Activated T-cell treated with anti-CD3 and anti-CD28 coated beads, Interleukin-2, amount 50 U/mL, for 48 hours (primary cell): ENCODE measurements at regions not wholly inside any gene's neighbourhood (a gene's known extent, or its start where the extent isn't known, plus 50 kb on each side); places are given as distances from the start of the nearest gene placed in this dataset.

Experiments used
- DNase-seq, 2 experiments: peaks; one replicate each; pipeline ENCODE4 v3.0.0-alpha.2; 2020

DNA sequence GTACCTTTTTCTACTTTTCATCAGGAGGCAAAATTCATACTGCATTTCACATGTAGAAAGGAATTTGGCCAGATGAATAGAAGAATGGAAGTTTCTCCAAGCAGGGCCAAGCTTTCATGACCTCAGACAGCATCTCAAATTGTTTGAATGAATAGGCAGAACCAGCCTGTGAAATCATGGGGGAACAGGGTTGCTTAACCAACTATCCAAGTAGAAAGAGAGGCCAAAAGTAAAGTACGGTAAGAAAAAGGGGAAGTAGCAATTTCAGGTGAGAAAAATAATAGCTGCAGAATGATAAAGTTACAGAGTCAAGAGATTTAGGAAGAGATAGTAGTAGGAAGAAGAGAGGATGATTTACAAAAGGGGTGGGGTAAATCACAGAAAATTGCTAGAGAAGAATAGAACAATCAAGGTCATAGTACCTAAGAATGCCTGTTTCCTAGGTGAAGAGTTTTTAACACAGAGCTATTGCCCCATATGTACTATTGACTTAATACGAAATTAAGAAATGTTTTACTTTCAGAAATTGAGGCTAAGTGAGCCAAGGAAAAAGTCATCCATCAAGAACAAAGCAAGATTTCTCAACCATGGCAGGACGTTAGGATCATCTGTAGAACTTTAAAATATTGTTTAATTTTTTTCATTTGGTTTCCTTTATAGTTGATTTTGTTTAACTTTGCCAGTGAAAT is 177.1 kb upstream of the TET2 start:
- DNase-seq: no peak

- DNase-seq: no peak
These were observed 175.2 kb upstream of the TET2 start for GRCh38 chr4:104971462-104971861.

DNA sequence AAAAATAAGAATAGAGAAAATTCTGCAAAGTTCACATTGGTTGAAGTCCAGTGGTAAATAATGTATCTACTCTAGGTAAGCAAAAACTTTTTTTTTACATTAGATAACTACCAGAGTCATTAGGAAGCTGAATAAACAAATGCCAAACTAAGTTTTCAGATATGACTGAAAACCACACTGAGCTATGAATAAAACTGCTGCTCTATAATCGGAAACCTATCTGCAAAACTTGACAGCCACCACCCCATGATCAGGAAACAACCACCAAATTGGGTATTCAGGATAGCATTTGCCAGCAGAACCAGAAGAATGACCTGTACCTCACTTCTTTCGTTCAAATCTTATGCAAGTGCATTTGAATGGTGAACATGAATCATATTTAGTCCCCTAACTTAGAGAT is 173.0 kb upstream of the TET2 start:
- DNase-seq: no peak

- DNase-seq: no peak
These were observed 171.1 kb upstream of the TET2 start for GRCh38 chr4:104975617-104976016.

DNA sequence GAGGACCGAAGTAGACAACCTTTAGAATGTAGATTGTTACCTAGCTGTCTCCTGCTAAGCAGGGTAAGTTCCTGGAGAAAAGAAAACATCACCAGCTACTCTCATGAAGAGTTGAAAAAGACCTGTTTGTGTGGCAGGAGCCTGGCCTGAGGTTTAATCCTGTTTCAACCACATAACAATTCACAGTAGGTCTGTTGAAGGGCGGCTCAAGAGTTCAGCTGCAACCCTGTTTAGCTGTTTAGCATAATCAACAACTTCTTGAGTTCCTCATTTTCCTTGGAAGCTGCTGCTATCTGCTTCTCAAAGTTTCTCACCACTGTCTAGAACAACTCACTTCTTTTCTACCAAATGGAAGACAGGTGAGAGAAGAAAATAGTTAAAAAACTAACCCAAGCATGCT is 170.4 kb upstream of the TET2 start:
- no peak for DNase-seq

- no peak for DNase-seq
These were observed 167.5 kb upstream of the TET2 start for GRCh38 chr4:104979083-104979760.

GRCh38 chr4:104983615-104984179 is 163.0 kb upstream of the TET2 start:
- DNase-seq: no peak

DNA sequence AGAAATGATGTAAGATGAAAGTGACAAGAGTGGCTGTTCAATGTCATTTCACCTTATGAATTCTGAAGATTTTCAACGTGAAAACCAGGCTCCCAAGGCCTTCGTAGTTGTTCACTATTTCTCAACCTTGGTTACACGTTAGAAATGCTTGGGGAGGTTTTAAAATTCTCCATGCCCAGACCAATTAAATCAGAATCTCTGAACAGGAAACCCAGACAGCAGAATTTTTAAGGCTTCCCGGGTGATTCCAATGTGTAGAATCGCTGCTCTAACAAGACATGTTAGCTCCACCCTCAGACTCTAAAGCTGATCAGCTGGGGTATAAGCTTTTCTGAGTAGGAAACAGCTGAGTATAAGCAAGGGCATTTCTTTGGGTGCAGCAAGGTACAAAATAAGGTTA is 160.4 kb upstream of the TET2 start:
- no peak for DNase-seq

- DNase-seq: no peak
These were observed 157.3 kb upstream of the TET2 start for GRCh38 chr4:104989371-104989770.

DNA sequence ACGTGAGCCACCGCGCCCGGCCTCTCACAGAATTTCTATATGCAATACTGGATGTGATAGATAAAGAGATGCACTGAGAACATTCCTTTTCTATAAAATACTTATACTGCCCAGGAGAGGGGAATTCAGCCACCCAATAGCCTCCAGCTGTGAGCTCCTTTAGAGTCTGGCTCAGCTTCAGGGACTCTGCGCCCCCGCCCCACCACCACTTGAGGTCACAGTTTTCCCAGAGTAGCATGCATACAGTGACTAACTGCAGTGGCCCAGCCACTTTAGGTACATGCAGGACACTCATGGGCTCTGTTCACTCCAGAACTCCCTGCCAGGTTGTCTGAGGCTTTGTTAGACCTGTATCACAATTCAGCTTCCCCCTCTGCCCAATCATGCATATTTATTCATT is 144.4 kb upstream of the TET2 start:
- DNase-seq: no peak

GRCh38 chr4:105014234-105014633 is 132.4 kb upstream of the TET2 start:
- no peak for DNase-seq

- no peak for DNase-seq
These were observed 132.0 kb upstream of the TET2 start for GRCh38 chr4:105014635-105015034.

- no peak for DNase-seq
These were observed 130.9 kb upstream of the TET2 start for GRCh38 chr4:105015750-105016149.

- no peak for DNase-seq
These were observed 123.6 kb upstream of the TET2 start for GRCh38 chr4:105022811-105023667.

DNA sequence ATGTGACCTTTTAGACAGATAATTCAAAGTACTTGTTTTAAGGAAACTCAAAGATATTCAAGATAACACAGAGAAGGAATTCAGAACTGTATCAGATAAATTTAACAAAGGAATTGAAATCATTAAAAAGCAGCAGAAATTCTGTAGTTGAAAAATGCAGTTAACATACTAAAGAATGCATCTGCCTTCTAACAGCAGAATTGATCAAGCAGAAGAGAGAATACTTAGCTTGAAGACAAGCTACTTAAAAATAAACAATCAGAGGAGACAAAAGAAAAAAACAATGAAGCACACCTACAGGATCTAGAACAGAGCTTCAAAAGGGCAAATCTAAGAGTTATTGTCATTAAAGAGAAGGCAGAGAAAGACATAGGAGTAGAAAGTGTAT is 123.0 kb upstream of the TET2 start:
- DNase-seq: no peak

DNA sequence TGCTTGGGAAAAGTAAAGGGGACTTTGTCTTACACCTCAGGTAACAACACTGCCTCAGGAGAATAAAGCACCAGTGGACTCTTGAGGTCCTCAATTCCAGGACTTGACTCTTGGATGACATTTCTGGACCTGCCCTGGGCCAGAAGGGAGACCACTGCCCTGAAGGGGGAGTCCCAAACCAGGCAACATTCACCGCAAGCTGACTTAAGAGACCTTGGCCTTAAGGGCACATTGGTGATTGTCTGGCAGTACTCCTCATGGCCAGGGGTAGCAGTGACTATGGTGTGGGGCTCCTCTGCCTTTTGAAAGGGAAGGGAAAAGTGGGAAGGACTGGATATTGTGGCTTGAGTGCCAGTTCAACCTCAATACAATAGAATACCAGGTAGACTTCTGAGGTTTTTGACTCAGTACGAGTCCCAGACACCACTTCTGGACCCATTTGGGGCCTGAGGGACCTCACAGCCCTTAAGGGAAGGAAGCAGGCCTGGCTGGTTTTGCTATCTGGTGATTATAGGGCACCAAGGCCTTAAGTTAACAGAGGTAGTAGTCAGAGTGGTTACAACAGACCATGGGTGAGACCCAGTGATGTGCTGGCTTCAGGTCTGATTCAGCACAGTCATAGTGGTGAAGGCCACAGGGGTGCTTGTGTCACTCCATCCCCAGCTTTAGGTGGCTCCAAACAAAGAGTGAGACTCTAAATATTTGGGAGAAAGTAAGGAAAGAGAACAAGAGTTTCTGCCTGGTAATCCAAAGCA is 121.2 kb upstream of the TET2 start:
- DNase-seq: no peak

- no peak for DNase-seq
These were observed 109.7 kb upstream of the TET2 start for GRCh38 chr4:105036991-105037390.

- DNase-seq: no peak
These were observed 104.2 kb upstream of the TET2 start for GRCh38 chr4:105042451-105042850.

- no peak for DNase-seq
These were observed 95.8 kb upstream of the TET2 start for GRCh38 chr4:105050896-105051295.

- DNase-seq: no peak
These were observed 89.1 kb upstream of the TET2 start for GRCh38 chr4:105057370-105058105.

- no peak for DNase-seq
These were observed 88.4 kb upstream of the TET2 start for GRCh38 chr4:105058177-105058812.

DNA sequence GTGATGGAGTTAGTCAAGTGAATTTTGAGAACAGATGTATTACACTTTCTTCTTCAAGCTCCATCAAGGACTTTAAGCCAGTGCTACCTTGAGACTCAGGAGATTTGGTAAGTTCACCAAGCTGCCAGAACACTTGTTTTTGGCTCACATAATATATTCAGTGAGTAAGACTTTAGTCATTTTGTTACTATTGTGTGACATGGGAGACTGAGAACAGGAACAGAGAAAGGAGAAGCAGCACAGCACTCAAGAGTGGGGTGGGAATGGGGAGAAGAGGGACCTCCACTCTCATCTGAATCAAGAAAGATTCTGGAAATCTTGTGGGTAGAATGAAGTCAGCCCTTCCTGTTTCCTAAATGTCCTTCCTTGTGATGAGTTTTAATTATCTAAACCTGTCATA is 87.3 kb upstream of the TET2 start:
- peak; percentile 24 to 28 for DNase-seq
